HG02870 (cell line): ENCODE measurements at regions not wholly inside any gene's neighbourhood (a gene's known extent, or its start where the extent isn't known, plus 50 kb on each side); places are given as distances from the start of the nearest gene placed in this dataset.
"Not testable (repeated sequence)": the region's sequence is repeated elsewhere in the genome, so short reads cannot be mapped to it uniquely, and the experiment has no call there.

Source experiments
- ATAC-seq: cut with Tn5 transposase; IDR thresholded peaks from one replicate; pipeline ENCODE4 v1.9.1; 2021; ENCODE audit warnings: mild to moderate bottlenecking, moderate library complexity; ENCODE audit not compliant: unreplicated experiment

- ATAC-seq, result no peak
Observed at GRCh38 chr4:34412233-34412632, 1832.1 kb downstream of the ARAP2 start.

GRCh38 chr4:34412911-34413310 lies 1831.4 kb downstream of the ARAP2 start:
- no peak for ATAC-seq

- ATAC-seq, result no peak
Observed at GRCh38 chr4:34417160-34417559, 1827.2 kb downstream of the ARAP2 start.

GRCh38 chr4:34419871-34420270 lies 1824.4 kb downstream of the ARAP2 start:
- no peak for ATAC-seq

GRCh38 chr4:34422472-34423175 lies 1821.7 kb downstream of the ARAP2 start:
- ATAC-seq, result no peak

GRCh38 chr4:34432706-34433105 lies 1811.6 kb downstream of the ARAP2 start:
- ATAC-seq, result no peak

- peak; percentile 65 for ATAC-seq
Observed at GRCh38 chr4:34434377-34434776, 1809.9 kb downstream of the ARAP2 start.

- ATAC-seq, result no peak
Observed at GRCh38 chr4:34464196-34464595, 1780.1 kb downstream of the ARAP2 start.

GRCh38 chr4:34466411-34466810 lies 1777.9 kb downstream of the ARAP2 start:
- ATAC-seq, result no peak

GRCh38 chr4:34469516-34469915 lies 1774.8 kb downstream of the ARAP2 start:
- no peak for ATAC-seq

GRCh38 chr4:34485252-34485651 lies 1759.1 kb downstream of the ARAP2 start:
- no peak for ATAC-seq

GRCh38 chr4:34486461-34487363 lies 1757.6 kb downstream of the ARAP2 start:
- no peak for ATAC-seq

- no peak for ATAC-seq
Observed at GRCh38 chr4:34492414-34492813, 1751.9 kb downstream of the ARAP2 start.

GRCh38 chr4:34502086-34502485 lies 1742.2 kb downstream of the ARAP2 start:
- no peak for ATAC-seq

- ATAC-seq, result not testable (repeated sequence)
Observed at GRCh38 chr4:34504731-34505130, 1739.6 kb downstream of the ARAP2 start.

- not testable (repeated sequence) for ATAC-seq
Observed at GRCh38 chr4:34506511-34507092, 1737.7 kb downstream of the ARAP2 start.

- no peak for ATAC-seq
Observed at GRCh38 chr4:34512616-34513015, 1731.7 kb downstream of the ARAP2 start.

GRCh38 chr4:34516524-34516923 lies 1727.8 kb downstream of the ARAP2 start:
- no peak for ATAC-seq

GRCh38 chr4:34534916-34535315 lies 1709.4 kb downstream of the ARAP2 start:
- ATAC-seq, result no peak

GRCh38 chr4:34566091-34566490 lies 1678.2 kb downstream of the ARAP2 start:
- ATAC-seq, result no peak

- ATAC-seq, result no peak
Observed at GRCh38 chr4:34572026-34572425, 1672.3 kb downstream of the ARAP2 start.

- no peak for ATAC-seq
Observed at GRCh38 chr4:34615315-34615714, 1629.0 kb downstream of the ARAP2 start.
